GM12872 (cell line): ENCODE measurements at regions not wholly inside any gene's neighbourhood (a gene's known extent, or its start where the extent isn't known, plus 50 kb on each side); places are given as distances from the start of the nearest gene placed in this dataset.

Experiments
- TF ChIP-seq, protein P1 (sequence below): IDR thresholded peaks from 3 replicates; pipeline ENCODE4 v1.5.1; 2011; ENCODE audit warnings: low read depth, mild to moderate bottlenecking, low read length, moderate library complexity; ENCODE audit not compliant: insufficient read depth

DNA sequence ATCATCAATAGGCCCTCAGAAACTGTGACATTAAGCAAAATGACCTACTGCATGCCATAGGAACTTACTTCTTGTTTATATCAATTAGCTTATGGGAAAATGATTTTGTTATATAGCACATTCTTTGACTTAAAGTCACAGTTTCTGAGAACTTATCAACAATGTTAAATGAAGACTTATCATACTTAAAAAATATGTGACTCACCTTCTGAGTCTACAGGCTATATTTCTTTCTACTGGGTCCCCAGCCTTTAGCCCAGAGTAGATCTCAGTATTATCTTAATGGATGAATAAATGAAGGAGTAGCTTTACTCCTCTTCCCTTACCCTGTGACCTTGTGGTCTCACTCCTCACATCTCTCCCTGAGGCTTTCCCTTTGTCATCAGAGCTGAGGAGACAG, 180.2 kb downstream of the MAFB start:
- TF ChIP-seq, protein P1, sequence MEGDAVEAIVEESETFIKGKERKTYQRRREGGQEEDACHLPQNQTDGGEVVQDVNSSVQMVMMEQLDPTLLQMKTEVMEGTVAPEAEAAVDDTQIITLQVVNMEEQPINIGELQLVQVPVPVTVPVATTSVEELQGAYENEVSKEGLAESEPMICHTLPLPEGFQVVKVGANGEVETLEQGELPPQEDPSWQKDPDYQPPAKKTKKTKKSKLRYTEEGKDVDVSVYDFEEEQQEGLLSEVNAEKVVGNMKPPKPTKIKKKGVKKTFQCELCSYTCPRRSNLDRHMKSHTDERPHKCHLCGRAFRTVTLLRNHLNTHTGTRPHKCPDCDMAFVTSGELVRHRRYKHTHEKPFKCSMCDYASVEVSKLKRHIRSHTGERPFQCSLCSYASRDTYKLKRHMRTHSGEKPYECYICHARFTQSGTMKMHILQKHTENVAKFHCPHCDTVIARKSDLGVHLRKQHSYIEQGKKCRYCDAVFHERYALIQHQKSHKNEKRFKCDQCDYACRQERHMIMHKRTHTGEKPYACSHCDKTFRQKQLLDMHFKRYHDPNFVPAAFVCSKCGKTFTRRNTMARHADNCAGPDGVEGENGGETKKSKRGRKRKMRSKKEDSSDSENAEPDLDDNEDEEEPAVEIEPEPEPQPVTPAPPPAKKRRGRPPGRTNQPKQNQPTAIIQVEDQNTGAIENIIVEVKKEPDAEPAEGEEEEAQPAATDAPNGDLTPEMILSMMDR: no peak

DNA sequence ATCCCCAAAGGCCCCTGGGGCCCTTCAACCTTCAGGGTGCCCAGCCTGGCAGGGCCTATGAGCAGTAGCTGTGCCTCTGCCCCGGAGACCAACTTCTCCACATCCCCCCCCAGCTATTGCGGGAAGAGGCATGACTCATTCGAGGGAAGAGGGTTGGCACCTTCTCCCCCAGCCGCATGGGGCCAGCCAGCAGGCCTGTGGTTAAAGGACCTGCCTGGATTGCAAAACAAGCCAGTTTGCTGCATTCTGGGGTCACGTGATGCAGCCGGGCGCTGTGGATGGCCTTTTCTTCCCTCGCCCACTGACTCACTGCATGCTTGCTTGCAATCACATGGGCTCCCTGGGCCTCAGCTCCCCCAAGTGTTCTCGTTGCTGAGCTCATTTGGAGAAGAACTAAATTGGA, 182.5 kb downstream of the MAFB start:
- TF ChIP-seq, protein P1: no peak

DNA sequence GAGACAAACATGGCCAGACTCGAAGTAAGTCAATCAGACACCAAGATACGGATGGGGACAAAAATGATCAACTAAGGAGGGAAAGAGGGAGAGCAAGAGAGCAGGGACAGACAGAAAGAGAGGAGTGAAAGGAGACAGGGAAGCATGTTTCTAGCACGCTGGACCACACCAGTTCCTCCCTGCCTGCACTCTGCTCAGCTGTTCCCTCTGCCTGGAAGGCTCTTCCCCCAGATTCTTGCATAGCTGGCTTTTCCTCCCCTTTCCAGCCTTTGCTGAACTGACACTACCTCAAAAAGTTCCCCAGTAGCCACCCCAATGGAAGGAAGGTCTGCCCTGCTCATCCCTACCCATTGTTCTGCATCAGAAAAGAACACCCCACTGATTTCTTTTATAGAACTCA, 185.9 kb downstream of the MAFB start:
- TF ChIP-seq, protein P1: no peak

DNA sequence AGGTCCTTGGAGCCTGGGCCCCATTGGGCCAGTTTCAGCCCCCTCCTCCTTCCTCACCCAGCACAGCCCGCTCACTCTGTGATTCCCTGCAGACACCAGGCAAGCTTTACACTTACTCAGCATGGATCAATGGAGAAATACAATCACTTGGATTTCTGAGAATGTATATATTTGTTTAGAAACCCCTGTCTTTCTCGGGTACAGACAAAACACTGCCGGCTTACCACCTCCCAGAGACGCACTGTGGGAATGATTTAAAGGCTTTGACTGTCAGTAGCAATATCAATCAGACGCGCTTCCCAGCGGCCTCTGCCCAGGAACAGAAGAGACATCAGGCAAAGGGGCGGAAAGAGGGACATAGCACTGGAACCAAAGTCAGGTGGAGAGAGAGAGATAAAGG, 186.5 kb downstream of the MAFB start:
- TF ChIP-seq, protein P1: no peak

DNA sequence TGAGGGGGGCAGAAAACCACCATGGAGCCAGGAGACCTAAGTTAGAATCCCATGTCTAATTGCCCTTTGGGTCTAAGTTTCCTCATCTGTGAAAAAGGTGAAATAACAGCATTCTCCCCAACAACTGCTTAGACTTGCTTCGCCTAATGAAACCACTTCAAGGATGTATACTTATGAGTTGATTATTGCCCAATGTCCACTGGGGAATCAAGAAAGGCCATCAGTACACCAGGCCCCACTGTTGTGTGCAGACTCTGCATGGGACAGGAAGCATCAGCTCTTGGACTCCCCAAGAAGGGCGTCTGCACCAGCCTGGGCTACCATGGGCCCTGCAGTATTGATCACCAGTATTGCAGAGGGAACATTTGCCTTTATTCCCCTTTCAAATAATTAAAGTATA, 189.6 kb downstream of the MAFB start:
- TF ChIP-seq, protein P1: no peak

DNA sequence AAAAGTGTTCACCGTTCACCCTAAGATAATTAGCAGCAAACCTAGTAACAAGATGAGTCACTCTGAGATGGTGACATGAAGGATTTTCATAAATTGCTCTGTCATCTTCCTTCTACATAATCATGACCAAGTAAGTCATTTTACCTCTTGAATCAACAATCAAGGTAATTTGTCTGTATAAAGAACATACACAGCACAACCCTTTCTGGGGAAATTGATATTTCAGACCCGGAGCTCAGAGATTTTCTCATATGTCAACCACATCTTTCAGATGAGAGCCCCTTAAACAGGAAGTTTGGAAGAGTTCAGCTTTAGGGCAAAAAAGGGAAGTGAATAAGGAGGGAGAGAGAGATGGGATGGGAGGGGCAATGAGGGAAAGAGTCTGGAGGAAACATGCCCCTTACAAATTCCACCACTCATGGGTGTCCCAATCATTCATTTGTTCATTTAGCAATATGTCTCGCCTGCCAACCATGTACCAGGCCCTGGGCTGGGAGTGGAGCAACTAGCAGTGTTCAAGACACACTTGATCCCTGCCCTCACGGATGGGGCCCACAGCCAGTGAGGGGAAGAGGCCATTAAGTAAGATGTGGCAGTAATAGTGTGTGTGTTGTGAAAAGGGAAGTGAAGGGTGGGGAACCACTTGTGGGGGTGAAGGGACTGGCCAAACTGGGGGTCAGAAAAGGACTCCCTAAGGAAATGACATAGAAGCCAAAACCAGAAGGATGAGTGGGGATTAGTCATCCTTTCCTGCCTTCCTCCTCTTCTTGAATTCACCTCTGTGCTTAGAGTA, 190.9 kb downstream of the MAFB start:
- TF ChIP-seq, protein P1: no peak

DNA sequence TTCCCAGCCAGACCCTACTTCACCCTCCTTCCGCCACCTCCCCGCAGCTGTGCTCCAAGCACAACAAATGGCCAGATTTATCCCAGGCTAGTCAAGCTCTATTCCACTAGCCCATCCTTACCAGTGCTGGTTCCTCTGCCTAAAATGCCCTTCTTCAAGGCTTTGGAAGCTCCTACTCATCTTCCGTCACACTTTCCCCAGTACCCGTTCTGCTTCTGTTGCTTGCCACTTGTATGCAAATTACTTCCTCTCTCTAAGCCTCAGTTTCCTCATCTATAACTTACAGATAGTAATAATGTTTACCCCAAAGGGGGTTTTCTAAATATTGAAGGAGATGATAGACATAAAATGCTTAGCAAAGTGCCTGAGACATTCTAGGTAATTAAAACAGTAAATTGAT, 193.1 kb downstream of the MAFB start:
- TF ChIP-seq, protein P1: no peak
